GM20431 (cell line): ENCODE measurements at regions not wholly inside any gene's neighbourhood (a gene's known extent, or its start where the extent isn't known, plus 50 kb on each side); places are given as distances from the start of the nearest gene placed in this dataset.

Source experiments
- in situ Hi-C: fragments of 300-500 bp; cut with MseI, MboI; formaldehyde crosslinking; loops from one replicate; pipeline ENCODE4 v1.15.0; 2020; ENCODE audit warnings: low sequenced_read_pairs; ENCODE audit not compliant: unreplicated experiment

DNA sequence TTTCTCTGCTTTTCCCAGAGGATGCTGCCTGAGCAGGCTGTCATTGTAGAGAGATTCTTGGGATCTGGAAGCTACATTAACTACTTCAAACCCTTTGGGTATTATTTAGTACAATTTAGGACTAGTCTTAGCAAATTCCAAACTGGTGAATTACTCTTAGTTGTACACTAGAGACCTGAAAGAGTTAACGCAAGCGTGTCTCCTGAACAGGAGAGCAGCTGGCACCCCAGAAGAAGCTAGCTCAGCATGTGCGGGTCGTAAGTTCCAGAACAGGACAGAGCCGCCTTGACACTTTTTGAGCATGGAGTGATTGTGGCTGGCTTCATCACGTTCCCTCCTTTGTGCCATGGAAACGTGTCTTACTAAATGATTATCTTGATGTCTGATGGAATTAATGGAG is 495.7 kb upstream of the TPK1 start:
- in situ Hi-C loops = no loop called here

DNA sequence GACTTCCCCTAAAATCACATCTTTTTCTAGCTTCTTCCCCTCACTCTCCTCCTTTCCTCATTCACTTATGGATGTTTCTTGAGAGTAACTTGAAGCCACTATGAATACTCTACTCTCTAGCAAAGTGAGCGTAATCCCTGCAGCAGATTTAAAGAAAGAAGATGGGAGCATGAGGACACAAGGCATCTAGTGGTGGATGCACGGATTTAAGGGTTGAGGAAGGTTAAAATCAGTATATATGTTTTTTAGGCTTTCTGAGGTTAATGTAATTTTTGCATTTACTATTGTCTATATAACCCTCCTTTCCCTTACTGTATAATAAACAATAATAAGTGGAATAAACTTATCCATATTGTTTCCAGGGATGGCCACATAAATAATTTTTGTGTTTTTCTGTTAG is 495.2 kb upstream of the TPK1 start:
- in situ Hi-C loops = no loop called here

DNA sequence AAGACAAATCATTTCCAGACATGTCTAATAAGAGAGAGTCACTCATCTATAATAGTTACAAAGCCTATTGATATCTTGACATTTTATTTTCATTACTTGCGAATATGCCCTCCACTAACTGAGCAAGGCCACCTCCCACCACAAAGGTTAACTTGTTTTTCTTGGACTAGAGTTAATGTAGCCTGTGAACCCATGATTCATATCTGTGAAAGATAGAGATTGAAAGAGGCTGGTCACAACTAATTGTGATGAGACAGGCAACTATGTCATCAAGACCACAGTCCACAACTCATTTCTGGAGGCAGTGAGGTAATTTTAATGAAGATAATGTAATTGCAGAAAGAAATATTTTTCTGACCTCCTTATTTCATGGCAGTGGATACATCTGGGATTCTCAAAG is 491.8 kb upstream of the TPK1 start:
- in situ Hi-C loops = no loop called here

DNA sequence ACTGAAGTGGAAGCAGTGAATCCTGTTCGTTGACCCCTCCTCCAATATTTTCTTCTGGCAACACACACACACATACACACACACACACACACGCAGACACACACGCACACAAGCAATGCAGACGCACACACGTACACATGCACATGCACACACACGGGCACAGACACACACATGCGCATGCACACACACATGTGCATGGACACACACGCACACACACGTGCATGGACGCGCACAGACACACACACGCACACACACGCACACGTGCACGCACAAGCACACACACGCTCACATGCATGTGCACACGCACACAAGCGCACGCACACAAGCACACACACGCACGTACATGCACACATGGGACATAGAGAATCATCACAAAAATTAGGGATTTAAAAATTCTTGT is 488.2 kb upstream of the TPK1 start:
- in situ Hi-C loops = no loop called here

DNA sequence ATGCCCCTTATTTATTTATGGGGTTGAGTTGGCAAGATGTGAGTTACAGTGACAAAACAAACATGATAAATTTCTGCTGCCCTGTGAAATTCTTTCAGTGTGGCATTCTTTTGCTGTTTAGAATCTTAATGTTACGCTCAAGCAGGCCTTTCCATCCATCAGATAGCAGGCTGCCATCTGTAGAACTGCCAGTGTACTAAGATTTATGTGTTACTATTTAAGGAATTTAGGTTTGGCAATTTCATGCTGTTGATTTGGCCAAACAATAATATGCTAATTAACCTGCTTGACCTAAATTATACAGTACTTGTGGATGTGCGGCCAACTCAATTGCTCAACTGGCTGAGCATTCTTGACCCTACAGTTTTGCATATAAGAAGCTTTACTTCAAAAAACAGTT is 477.7 kb upstream of the TPK1 start:
- in situ Hi-C loops = no loop called here

DNA sequence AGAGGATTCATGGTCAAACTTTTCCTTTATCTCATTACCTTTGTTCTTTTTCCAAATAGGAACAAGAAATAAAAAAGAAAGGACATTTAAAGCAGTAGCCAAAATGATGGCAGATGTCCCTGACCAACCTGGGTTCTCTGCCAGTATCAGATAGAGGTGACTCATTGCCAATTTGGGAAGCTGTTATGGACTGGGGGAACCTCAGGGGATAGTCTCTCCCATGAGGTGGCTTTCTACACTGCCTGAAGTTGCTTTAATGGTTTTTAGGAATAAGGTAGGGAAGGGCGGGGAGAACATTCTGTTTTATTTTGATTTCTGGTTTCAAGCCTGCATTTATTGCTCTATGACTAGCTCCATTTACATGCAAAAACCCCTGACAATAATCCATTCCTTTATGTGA is 457.9 kb upstream of the TPK1 start:
- in situ Hi-C loops = no loop called here

DNA sequence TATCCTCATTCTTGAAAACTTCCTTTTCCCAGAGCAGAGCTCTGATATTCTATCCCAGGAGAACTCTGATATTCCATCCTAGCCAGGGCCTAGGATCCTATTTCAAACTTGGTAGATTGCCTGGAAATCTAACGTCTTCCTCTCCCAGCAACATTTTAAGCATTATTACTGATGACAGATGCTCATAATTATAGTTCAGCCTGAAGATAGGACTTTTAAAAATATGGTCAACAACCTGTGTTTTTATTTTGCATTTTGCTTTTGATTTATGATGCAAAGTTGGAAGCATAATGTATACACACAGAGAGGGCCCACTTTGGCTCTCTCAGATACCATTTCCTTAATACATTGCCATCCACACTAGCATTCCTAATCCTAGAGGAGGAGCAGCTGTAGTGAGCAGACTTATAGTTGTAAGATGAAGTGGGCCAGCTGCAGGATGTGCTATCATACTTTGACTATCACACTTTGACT is 457.4 kb upstream of the TPK1 start:
- in situ Hi-C loops = no loop called here

DNA sequence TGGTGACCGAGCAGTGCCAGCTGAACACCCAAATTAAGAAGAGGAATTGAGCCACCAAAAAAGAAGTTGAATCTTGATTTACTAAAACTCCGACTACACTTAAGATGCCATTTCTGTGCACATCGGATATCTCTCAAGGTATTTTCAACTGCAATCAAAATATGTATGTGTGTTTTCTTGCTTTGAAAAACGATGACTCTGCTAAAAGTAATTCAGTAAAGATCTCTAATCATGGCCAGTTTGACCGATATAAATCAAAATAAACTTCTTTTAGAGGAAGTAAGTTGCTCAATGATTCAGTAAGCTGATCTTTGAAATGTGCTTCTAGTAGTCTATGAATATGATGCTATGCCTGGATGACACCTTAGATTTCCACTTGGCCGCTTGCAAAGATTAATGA is 453.5 kb upstream of the TPK1 start:
- in situ Hi-C loops = no loop called here

DNA sequence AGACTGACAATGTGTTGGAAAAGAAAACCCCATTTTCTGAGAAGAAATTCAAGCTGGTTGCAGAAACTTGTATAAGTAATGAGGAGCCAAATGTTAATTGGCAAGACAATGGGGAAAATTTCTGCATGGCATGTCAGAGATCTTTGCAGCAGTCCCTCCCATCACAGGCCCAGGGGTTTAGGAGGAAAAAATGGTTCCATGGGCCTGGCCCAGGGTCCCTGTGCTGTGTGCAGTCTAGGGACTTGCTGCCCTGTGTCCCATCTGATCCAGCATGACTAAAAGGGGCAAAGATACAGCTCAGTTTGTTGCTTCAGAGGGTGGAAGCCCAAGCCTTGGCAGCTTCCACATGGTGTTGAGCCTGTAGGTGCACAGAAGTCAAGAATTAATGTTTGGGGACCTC is 440.3 kb upstream of the TPK1 start:
- in situ Hi-C loops = no loop called here

DNA sequence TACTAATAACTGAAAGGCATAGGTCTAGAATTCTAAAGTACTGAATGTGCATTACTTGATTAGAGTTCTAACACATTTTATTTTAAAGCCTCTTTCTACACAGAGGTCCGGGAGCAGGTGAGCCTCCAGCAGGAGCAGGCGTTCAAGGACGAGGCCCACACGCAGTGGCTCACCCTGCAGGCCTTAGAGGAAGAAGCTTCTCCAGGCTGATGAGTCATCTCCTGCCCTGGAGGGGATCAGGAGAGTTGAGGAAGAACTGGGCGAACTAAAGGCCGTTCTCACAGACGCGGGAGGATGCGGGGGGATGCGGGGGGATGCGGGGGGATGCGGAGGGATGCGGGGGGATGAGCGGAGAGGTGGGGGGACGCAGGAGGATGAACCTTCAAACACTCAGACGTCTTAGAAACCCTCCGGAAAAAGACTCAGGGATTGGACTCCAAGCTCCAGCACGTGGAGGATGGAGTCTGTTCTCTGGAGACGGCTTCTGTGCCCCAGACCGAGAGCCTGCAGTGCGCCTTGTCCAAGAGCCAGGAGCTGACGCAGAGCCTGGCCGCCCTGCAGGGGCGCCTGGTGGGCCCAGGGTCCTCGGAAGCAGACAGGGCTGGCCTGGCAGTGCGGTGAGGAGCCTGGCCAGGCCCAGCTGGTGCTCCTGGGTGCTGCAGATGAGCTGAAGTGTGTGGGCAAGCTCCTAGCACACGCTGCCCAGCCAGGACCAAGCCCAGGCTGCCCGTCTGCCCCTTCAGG is 433.7 kb upstream of the TPK1 start:
- in situ Hi-C loops = no loop called here

DNA sequence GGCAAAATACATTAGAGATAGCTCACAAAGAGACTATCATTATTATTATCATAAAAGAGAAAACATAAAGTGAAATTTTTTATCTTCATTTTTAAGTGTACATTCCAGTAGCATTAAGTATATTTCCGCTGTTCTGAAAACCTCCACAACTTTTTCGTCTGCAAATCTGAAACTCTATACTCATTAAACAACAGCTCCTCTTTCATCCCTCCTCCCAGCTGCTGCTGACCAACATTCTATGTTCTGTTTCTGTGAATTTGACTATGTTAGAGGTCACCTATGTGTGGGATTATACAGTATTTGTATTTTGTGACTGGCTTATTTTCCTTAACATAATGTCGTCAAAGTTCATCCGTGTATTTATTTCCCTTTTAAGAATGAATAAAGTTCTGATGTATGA is 429.3 kb upstream of the TPK1 start:
- in situ Hi-C loops = no loop called here

DNA sequence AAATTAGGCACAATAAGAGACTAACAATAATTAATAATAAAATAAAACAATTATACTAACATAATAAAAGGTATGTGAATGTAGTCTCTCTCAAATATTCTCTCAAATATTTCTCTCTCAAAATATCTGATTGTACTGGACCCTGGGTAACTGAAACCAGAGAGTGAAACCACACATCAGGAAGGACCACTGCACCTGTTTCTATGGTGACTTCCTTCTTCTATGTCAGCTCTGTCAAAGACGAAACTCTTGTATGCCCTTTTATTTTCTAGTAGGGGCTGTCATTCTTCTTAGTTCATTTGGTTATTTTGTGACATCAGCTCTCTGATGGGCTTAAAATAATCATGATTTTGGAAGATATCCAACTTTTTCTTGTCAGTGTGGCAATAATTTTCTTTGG is 428.0 kb upstream of the TPK1 start:
- in situ Hi-C loops = no loop called here

DNA sequence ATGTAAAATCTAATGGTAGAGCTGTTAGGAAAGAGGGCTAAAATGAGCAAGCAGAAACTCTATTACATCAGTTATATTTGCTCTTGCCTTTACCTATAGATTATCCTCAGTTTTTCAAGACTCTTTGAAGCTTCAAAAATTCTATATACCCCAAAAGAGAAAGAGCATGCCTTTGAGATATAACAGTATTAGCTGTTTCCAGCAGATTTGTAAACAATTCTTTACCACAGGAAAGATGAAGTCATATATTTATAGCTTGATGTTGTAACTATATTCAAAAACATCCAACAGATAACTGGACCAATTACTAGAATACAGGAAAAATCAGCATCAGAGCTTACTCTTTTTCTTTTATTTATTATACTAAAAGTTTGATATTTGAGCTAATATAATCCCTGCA is 416.2 kb upstream of the TPK1 start:
- in situ Hi-C loops = no loop called here

DNA sequence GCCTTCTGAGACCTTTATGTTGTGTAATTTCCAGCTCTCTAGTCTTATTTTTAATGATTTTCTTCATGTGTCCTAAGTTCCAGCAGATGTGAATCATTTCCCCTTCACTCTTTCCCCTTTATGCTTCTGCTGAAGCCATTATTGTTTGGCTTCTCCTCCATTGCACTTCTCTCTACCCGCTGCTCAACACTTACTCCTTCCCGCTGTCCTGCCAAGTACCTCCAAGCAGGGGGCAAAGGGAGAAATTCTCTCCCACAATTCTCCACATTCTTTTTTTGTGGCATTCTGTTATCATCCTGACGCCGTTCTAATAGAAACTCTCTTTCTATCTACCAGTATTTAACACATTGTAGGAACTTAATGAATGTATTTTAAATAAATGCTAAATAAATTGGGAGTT is 388.9 kb upstream of the TPK1 start:
- in situ Hi-C loops = no loop called here

DNA sequence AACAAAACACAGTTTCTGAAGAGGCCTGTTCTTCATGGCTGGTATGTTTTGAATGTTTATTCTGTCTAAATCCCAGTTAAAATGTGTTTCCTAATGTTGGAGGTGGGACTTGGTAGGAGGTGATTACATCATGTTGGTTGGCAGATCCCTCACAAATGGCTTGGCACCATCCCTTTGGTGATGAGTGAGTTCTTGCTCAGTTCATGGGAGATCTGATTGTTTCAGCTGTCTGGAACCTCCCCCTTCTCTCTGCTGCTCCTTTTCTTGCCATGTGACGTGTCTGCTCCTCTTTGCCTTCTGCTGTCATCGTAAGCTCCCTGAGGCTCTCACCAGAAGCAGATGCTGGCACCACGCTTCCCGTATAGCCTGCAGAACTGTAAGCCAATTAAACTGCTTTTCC is 383.6 kb upstream of the TPK1 start:
- in situ Hi-C loops = no loop called here

DNA sequence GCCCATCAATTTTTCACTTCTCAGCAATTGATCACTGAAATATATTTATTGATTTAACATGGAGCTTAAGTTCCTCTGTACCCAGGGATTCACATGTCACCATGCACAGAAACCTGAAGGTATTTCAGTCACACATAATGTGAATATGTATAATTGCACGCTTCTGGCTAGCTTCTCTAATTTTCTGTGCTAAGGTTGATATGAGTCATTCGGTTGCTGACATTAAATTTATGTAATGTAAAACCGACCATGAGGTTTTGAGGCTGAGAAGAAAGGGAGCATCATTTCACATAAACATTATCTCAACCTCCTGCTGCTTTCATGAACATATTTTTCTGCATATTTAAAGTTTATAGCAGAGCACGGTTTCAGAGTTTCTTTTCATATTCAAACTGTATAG is 381.0 kb upstream of the TPK1 start:
- in situ Hi-C loops = no loop called here

DNA sequence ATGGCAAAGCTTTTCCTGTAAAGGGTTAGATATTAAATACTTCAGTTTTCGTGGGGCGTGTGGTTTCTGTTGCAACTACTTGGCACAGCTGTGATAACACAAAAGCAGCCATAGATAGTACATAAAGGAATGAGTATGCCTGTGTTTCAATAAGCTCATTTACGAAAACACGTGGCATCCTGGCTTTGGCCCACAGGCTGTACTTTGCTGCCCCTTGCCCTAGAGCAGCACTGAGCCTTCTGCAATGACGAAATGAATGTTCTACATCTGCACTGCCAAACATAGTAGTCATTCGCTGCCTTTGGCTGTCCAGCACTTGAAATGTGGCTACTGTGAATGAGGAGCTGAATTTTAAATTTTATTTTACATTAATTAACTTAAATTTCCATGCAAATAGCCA is 376.2 kb upstream of the TPK1 start:
- in situ Hi-C loops = no loop called here

DNA sequence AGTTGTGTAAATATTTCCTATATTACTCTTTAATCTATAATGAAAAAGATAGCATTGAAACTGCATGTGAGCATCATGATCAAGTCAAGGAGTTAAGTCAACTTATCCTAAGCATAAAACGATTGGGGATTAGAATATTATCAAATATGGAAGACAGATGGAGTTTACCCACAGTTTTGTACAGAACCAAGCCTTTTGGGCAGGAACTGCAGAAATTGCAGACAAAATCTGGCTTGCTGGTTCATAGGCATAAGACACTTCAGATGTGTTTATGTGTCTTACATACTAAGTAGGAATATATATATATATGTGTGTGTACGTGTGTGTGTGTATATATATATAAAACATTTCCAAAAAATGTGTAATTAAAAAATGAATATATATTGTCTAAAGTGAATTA is 375.4 kb upstream of the TPK1 start:
- in situ Hi-C loops = no loop called here

DNA sequence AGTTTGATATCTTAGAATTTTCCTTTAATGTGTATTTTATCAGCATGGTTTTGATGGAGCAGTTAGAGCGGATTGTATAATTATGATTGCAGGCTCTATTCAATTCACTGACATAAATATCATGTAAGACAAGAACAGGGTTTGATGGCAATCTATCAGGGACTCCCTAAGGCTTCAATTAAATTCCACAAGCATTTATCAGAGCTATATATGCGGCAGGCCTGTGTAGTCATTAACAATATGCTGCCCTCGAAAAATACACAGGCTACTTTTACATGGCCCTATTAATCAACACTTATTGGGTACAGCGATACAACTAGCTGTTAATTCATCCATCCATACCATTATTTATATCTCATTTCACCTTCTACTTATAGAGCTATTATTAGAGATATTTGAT is 358.1 kb upstream of the TPK1 start:
- in situ Hi-C loops = no loop called here

DNA sequence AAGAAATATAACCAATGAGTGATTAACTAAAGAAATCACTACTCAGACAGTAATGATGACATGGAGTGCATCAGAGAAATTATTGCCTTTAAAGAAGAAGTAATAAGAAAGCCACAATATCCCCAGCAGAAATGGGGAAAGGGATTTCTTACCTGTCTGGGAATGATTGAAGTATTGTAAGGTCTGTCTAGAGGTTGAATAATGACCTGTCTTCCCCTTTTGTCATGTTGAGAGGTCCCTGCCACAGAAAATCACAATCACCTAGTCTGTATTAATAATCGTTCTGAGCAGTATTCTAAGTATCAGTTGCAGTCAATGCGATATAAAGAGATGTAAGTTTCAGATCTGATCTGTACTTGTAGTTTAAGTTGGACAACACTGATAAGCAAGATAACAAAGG is 349.1 kb upstream of the TPK1 start:
- in situ Hi-C loops = no loop called here

DNA sequence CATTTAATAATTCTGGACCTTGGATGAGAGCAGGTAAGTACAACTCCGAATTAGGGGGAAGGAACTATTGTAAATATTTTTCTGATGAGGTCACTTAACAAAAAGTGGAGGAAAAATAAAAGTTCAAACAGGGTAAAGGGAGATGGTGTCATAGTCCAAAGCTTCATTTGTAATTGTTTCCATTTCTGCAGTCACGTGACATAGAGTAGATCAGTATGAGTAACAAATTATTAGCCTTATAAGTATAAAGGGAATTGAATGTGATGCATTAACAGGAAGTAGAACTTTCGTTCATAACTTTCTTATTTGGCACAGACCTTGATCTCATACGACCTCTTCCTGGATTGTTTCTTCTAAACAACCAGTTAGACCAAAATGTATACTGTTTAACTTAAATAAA is 347.2 kb upstream of the TPK1 start:
- in situ Hi-C loops = no loop called here

DNA sequence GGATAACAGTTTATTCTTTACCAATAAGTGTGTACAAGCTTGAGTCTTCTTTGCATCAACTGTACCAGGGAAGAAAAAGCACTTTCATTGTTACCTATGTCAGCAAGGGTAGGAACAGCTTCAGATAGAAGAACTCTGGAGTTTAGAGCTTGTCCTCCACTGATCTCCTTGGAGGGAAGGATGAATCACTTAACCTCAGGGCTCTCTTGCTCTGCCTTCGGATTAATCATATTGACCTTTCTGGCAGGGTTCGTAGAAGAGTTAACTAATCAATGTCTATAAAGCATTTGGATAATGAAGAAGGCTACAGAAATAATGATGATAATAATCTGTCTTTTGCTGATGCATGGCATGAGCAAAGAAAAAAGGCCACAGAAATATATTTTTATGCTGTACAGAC is 339.5 kb upstream of the TPK1 start:
- in situ Hi-C loops = no loop called here

DNA sequence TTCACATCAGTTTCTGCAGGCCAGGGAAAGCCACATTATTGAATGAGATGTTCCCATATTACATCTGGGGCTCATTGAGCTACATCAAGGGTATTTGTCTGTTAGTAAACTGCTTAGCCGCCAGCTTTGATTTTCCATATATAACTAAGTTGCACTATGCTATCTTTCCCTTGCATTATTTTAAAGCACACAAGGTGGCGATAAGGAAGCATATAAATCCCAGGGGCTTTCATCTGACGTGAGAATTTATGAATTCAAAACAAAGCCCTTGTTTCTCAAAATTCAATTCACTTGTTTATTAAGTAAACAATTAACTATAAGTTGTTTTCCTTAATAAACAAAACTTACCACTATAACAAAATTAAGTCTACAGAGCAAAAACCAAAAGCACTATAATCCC is 334.1 kb upstream of the TPK1 start:
- in situ Hi-C loops = no loop called here
